GM21360 (cell line): ENCODE measurements at regions not wholly inside any gene's neighbourhood (a gene's known extent, or its start where the extent isn't known, plus 50 kb on each side); places are given as distances from the start of the nearest gene placed in this dataset.
"Not testable (repeated sequence)": the region's sequence is repeated elsewhere in the genome, so short reads cannot be mapped to it uniquely, and the experiment has no call there.

ENCODE experiments used
- ATAC-seq: cut with Tn5 transposase; IDR thresholded peaks from one replicate; pipeline ENCODE4 v1.9.1; 2021; ENCODE audit warnings: mild to moderate bottlenecking, moderate library complexity; ENCODE audit not compliant: unreplicated experiment

- peak; percentile 73 for ATAC-seq
Measured at GRCh38 chr7:46139079-46139478, 218.0 kb upstream of the IGFBP3 start.

- no peak for ATAC-seq
Measured at GRCh38 chr7:46137725-46138124, 216.7 kb upstream of the IGFBP3 start.

- ATAC-seq = no peak
Measured at GRCh38 chr7:46135557-46135956, 214.5 kb upstream of the IGFBP3 start.

GRCh38 chr7:46134795-46135194 is 213.7 kb upstream of the IGFBP3 start:
- no peak for ATAC-seq

- ATAC-seq = no peak
Measured at GRCh38 chr7:46134385-46134784, 213.3 kb upstream of the IGFBP3 start.

- ATAC-seq = no peak
Measured at GRCh38 chr7:46133751-46134150, 212.7 kb upstream of the IGFBP3 start.

- ATAC-seq = no peak
Measured at GRCh38 chr7:46133072-46133471, 212.0 kb upstream of the IGFBP3 start.

GRCh38 chr7:46131916-46132795 is 211.1 kb upstream of the IGFBP3 start:
- no peak for ATAC-seq

GRCh38 chr7:46129831-46130230 is 208.8 kb upstream of the IGFBP3 start:
- no peak for ATAC-seq

- no peak for ATAC-seq
Measured at GRCh38 chr7:46127814-46128213, 206.7 kb upstream of the IGFBP3 start.

GRCh38 chr7:46126675-46127300 is 205.7 kb upstream of the IGFBP3 start:
- no peak for ATAC-seq

- no peak for ATAC-seq
Measured at GRCh38 chr7:46123756-46124343, 202.8 kb upstream of the IGFBP3 start.

- ATAC-seq = no peak
Measured at GRCh38 chr7:46115410-46115809, 194.3 kb upstream of the IGFBP3 start.

GRCh38 chr7:46109437-46109836 is 188.4 kb upstream of the IGFBP3 start:
- ATAC-seq = no peak

GRCh38 chr7:46108272-46108671 is 187.2 kb upstream of the IGFBP3 start:
- ATAC-seq = no peak

- no peak for ATAC-seq
Measured at GRCh38 chr7:46107610-46108217, 186.6 kb upstream of the IGFBP3 start.

- ATAC-seq = no peak
Measured at GRCh38 chr7:46100521-46100920, 179.4 kb upstream of the IGFBP3 start.

GRCh38 chr7:46099076-46099475 is 178.0 kb upstream of the IGFBP3 start:
- no peak for ATAC-seq

- no peak for ATAC-seq
Measured at GRCh38 chr7:46091071-46091470, 170.0 kb upstream of the IGFBP3 start.

- no peak for ATAC-seq
Measured at GRCh38 chr7:46089281-46089680, 168.2 kb upstream of the IGFBP3 start.

- not testable (repeated sequence) for ATAC-seq
Measured at GRCh38 chr7:46088486-46088885, 167.4 kb upstream of the IGFBP3 start.
